H1 (cell line): ENCODE measurements at regions not wholly inside any gene's neighbourhood (a gene's known extent, or its start where the extent isn't known, plus 50 kb on each side); places are given as distances from the start of the nearest gene placed in this dataset.

Source experiments
- CTCF ChIA-PET: fragments of 300-600 bp; sonication (Branson Sonifier 250); formaldehyde crosslinking; loops from one replicate; lab custom pipeline; 2021; ENCODE audit not compliant: partially characterized antibody; lab: Charles Lee
- POLR2A ChIA-PET: fragments of 300-600 bp; sonication (Branson Sonifier 250); formaldehyde crosslinking; loops from one replicate; lab custom pipeline; 2021; ENCODE audit warnings: inconsistent platforms; ENCODE audit not compliant: partially characterized antibody; lab: Charles Lee
- DNase-seq, 2 experiments: peaks; one replicate each; pipeline versions ENCODE4 v3.0.0 to v3.0.0-alpha.2; 2010 to 2022; ENCODE audit warnings: low spot score in 2 of 2, low read depth in 1 of 2, mixed read lengths in 1 of 2
- FAIRE-seq: peaks from 2 replicates; lab custom pipeline; 2011; peaks lifted over from hg19 to GRCh38; lab: Jason Lieb, UNC
- H2AFZ ChIP-seq: 2 replicates; pipeline ENCODE4 v1.8.1; 2012; ENCODE audit warnings: low read length, inconsistent platforms
- H2AK5ac ChIP-seq: 2 replicates; pipeline ENCODE4 v1.6.1; 2013; ENCODE audit warnings: low read depth, low read length
- H2BK120ac ChIP-seq: replicated peaks from 2 replicates; pipeline ENCODE3; 2013; ENCODE audit warnings: low read depth, low read length, inconsistent platforms
- H2BK12ac ChIP-seq: 2 replicates; pipeline ENCODE4 v1.6.1; 2013; ENCODE audit warnings: low read depth, low read length
- H2BK15ac ChIP-seq: 2 replicates; pipeline ENCODE4 v1.6.1; 2013; ENCODE audit warnings: low read length
- H2BK20ac ChIP-seq: 2 replicates; pipeline ENCODE4 v1.6.1; 2013; ENCODE audit warnings: low read length
- H2BK5ac ChIP-seq: 2 replicates; pipeline ENCODE4 v1.6.1; 2013; ENCODE audit warnings: low read depth, low read length
- H3K14ac ChIP-seq: 2 replicates; pipeline ENCODE4 v1.6.1; 2013; ENCODE audit warnings: inconsistent platforms; ENCODE audit not compliant: insufficient read length
- H3K18ac ChIP-seq: 2 replicates; pipeline ENCODE4 v1.6.1; 2013; ENCODE audit warnings: low read length; ENCODE audit errors: extremely low read depth
- H3K23ac ChIP-seq: 2 replicates; pipeline ENCODE4 v1.6.1; 2013; ENCODE audit warnings: inconsistent platforms; ENCODE audit not compliant: insufficient read length
- H3K23me2 ChIP-seq: 2 replicates; pipeline ENCODE4 v1.6.1; 2013; ENCODE audit warnings: low read depth, low read length
- H3K27ac ChIP-seq: 2 replicates; pipeline ENCODE4 v1.6.1; 2011; ENCODE audit warnings: low read depth, low read length, inconsistent platforms
- H3K27me3 ChIP-seq, 4 experiments: replicated peaks in 1 of 4; 1 replicate in 1 of 4; 2 replicates in 3 of 4; pipeline versions ENCODE4 v1.6.1 to v1.8.1; 2011 to 2013; ENCODE audit warnings: low read length in 3 of 4, mild to moderate bottlenecking in 3 of 4, inconsistent platforms in 2 of 4, mixed read lengths in 2 of 4, moderate library complexity in 1 of 4; ENCODE audit not compliant: control insufficient read depth in 3 of 4, insufficient read depth in 3 of 4; ENCODE audit errors: extremely low read depth in 1 of 4
- H3K36me3 ChIP-seq, 4 experiments: 2 replicates each; pipeline versions ENCODE4 v1.6.1 to v1.8.1; 2011 to 2013; ENCODE audit warnings: mild to moderate bottlenecking in 4 of 4, low read length in 3 of 4, moderate library complexity in 2 of 4, control low read depth in 1 of 4, inconsistent platforms in 1 of 4; ENCODE audit not compliant: insufficient read depth in 4 of 4, control insufficient read depth in 2 of 4
- H3K4ac ChIP-seq: replicated peaks from 2 replicates; pipeline ENCODE3; 2013; ENCODE audit warnings: low read length, low read depth, mixed read lengths, inconsistent platforms; ENCODE audit not compliant: insufficient read length
- H3K4me1 ChIP-seq, 4 experiments: replicated peaks in 1 of 4; 1 replicate in 1 of 4; 2 replicates in 3 of 4; pipeline versions ENCODE4 v1.6.1 to v1.8.1; 2011 to 2013; ENCODE audit warnings: low read length in 3 of 4, inconsistent platforms in 2 of 4, mixed read lengths in 1 of 4; ENCODE audit not compliant: insufficient read depth in 4 of 4, control insufficient read depth in 3 of 4
- H3K4me2 ChIP-seq, 2 experiments: 2 replicates each; pipeline versions ENCODE4 v1.6.1 to v1.8.1; 2011 to 2013; ENCODE audit warnings: low read depth in 2 of 2, low read length in 2 of 2, control low read depth in 1 of 2, inconsistent platforms in 1 of 2, mild to moderate bottlenecking in 1 of 2; ENCODE audit not compliant: insufficient read depth in 1 of 2
- H3K4me3 ChIP-seq, 4 experiments: fragments of 200-600, 300-600 bp in 1 of 4; sonication (generic), shearing (Covaris generic), sonication (Bioruptor Twin) in 1 of 4; 2 replicates each; pipeline versions ENCODE4 v1.5.1 to v1.8.1; 2011 to 2016; ENCODE audit warnings: low read length in 4 of 4, low read depth in 3 of 4, control low read depth in 2 of 4, inconsistent platforms in 2 of 4, mild to moderate bottlenecking in 2 of 4, mixed read lengths in 1 of 4, moderate library complexity in 1 of 4; ENCODE audit not compliant: insufficient read depth in 2 of 4; ENCODE audit errors: extremely low read depth in 1 of 4
- H3K56ac ChIP-seq: replicated peaks from 2 replicates; pipeline ENCODE3; 2013; ENCODE audit warnings: low read depth, mild to moderate bottlenecking, mixed read lengths, low read length, inconsistent platforms; ENCODE audit not compliant: insufficient read length
- H3K79me1 ChIP-seq: 2 replicates; pipeline ENCODE4 v1.6.1; 2013; ENCODE audit warnings: low read depth, low read length, control low read depth
- H3K79me2 ChIP-seq, 2 experiments: 2 replicates each; pipeline versions ENCODE4 v1.6.1 to v1.8.1; 2012 to 2013; ENCODE audit warnings: low read length in 2 of 2, mild to moderate bottlenecking in 2 of 2, inconsistent platforms in 1 of 2; ENCODE audit not compliant: insufficient read depth in 2 of 2, control insufficient read depth in 1 of 2
- H3K9ac ChIP-seq, 4 experiments: replicated peaks in 1 of 4; 1 replicate in 1 of 4; 2 replicates in 3 of 4; pipeline versions ENCODE4 v1.6.1 to v1.8.1; 2011 to 2013; ENCODE audit warnings: low read depth in 3 of 4, low read length in 3 of 4, control low read depth in 2 of 4, mild to moderate bottlenecking in 2 of 4, moderate library complexity in 2 of 4, inconsistent platforms in 1 of 4; ENCODE audit errors: extremely low read depth in 1 of 4
- H3K9me3 ChIP-seq, 2 experiments: 2 replicates each; pipeline versions ENCODE4 v1.6.1 to v1.8.1; 2012 to 2013; ENCODE audit warnings: mild to moderate bottlenecking in 2 of 2, moderate library complexity in 2 of 2, control low read depth in 1 of 2, inconsistent platforms in 1 of 2, low read depth in 1 of 2, low read length in 1 of 2, mixed read lengths in 1 of 2; ENCODE audit not compliant: insufficient read depth in 2 of 2
- H4K20me1 ChIP-seq, 2 experiments: replicated peaks in 1 of 2; 2 replicates each; pipeline versions ENCODE3 to v1.8.1; 2011 to 2013; ENCODE audit warnings: inconsistent platforms in 2 of 2, low read length in 2 of 2, mild to moderate bottlenecking in 1 of 2; ENCODE audit not compliant: insufficient read depth in 2 of 2, control insufficient read depth in 1 of 2
- H4K5ac ChIP-seq: 2 replicates; pipeline ENCODE4 v1.6.1; 2013; ENCODE audit warnings: low read length, low read depth, mixed read lengths, inconsistent platforms; ENCODE audit not compliant: insufficient read length
- H4K8ac ChIP-seq: 2 replicates; pipeline ENCODE4 v1.8.0; 2013; ENCODE audit warnings: mild to moderate bottlenecking, moderate library complexity, low read length, inconsistent platforms; ENCODE audit not compliant: insufficient read depth; ENCODE audit errors: extremely low read depth
- H4K91ac ChIP-seq: replicated peaks from 2 replicates; pipeline ENCODE3; 2013; ENCODE audit warnings: low read length, mixed read lengths, inconsistent platforms; ENCODE audit not compliant: insufficient read length
- HDAC2 ChIP-seq, 2 experiments: fragments of 300-600 bp in 1 of 2; sonication (generic) in 1 of 2; IDR thresholded peaks; 2 replicates each; pipeline ENCODE4 v1.6.1; 2011 to 2012; ENCODE audit warnings: low read depth in 2 of 2, low read length in 2 of 2, mild to moderate bottlenecking in 2 of 2, moderate library complexity in 2 of 2, borderline replicate concordance in 1 of 2, inconsistent platforms in 1 of 2
- RBBP5 ChIP-seq: IDR thresholded peaks from 2 replicates; pipeline ENCODE4 v1.7.1; 2012; ENCODE audit warnings: low read depth, mild to moderate bottlenecking, inconsistent platforms, low read length, moderate library complexity, borderline replicate concordance
- WGBS, 2 experiments: shearing (Covaris generic) in 1 of 2; methylation state at CpG; one replicate each; pipeline versions ENCODE4 v1.1.6 to v1.1.7; 2013 to 2015; ENCODE audit warnings: low lambda C conversion rate in 2 of 2, mixed read lengths in 2 of 2, inconsistent platforms in 1 of 2, low coverage in 1 of 2, missing lambda C conversion rate in 1 of 2; ENCODE audit not compliant: insufficient replicate concordance in 2 of 2, insufficient coverage in 1 of 2, insufficient read length in 1 of 2; ENCODE audit errors: extremely low coverage in 1 of 2, missing lambda C conversion rate in 1 of 2; 5-methylcytosine and 5-hydroxymethylcytosine counted together

GRCh38 chr10:62745581-62745980 is 58.9 kb upstream of the ADO start:
- Histone ChIP-seq H3K56ac (no peak overlapping the region), H3K79me2 (no peaks in the 10 kb centered on the region), H2BK20ac (no peak overlapping the region), H2AFZ (no peak overlapping the region), H2BK12ac (no peak overlapping the region), H3K79me1 (no peaks in the 10 kb centered on the region), H3K36me3 (no peaks in the 10 kb centered on the region), H2BK120ac (no peak overlapping the region), H3K27ac (no peak overlapping the region), H3K23ac (no peak overlapping the region), H2AK5ac (no peak overlapping the region), H3K9me3 (no peaks in the 10 kb centered on the region), H3K4me2 (no peak overlapping the region), H4K8ac (no peak overlapping the region), H4K5ac (no peak overlapping the region), H3K9ac (no peak overlapping the region), H3K14ac (no peak overlapping the region), H3K4ac (no peak overlapping the region), H3K4me3 (no peak overlapping the region), H3K18ac (no peak overlapping the region), H3K4me1 (no peaks in the 10 kb centered on the region), H3K23me2 (no peaks in the 10 kb centered on the region), H4K20me1 (no peaks in the 10 kb centered on the region), H2BK5ac (no peak overlapping the region), H4K91ac (no peak overlapping the region), H3K27me3 (no peaks in the 10 kb centered on the region), H2BK15ac (no peak overlapping the region)
- ChIA-PET POLR2A (no interaction called here), CTCF (interaction anchor here (1.0 to 1.5 kb wide), 2 partner anchors 67 to 135 kb away, joined by 3 to 4 read pairs; no protein-coding TSS in a partner anchor)
- 96% methylated on average over 2 of the region's 2 CpGs; no CpG with 5 or more reads in 1 of the 2 experiments for WGBS, 2 experiments
- no peak for FAIRE-seq
- no peak for TF ChIP-seq RBBP5
- no peak for TF ChIP-seq HDAC2 (IDR thresholded peaks at IDR 0.05; ENCODE audit: borderline replicate concordance in 1 of 2, low read depth in 2 of 2, low read length in 2 of 2)
- DNase-seq, result no peak
